Right lobe of liver (tissue), 6 donors: ENCODE measurements at regions not wholly inside any gene's neighbourhood (a gene's known extent, or its start where the extent isn't known, plus 50 kb on each side); places are given as distances from the start of the nearest gene placed in this dataset.

Source experiments
- ATAC-seq, 4 donors: fragments of 200-7000 bp; cut with Tn5 transposase; one replicate each; pipeline ENCODE4 v1.9.1; 2020; ENCODE audit warnings: mild to moderate bottlenecking in 4 of 4, moderate library complexity in 4 of 4
- DNase-seq, 3 donors: peaks; one replicate each; pipeline ENCODE4 v3.0.0-alpha.2; 2020
- H3K27ac ChIP-seq, 3 donors: fragments of 200-600 bp; one replicate each; pipeline ENCODE4 v1.8.0; 2022
- H3K27me3 ChIP-seq, 2 donors: fragments of 200-600 bp; one replicate each; pipeline ENCODE4 v1.8.0; 2022
- H3K36me3 ChIP-seq, 4 donors: fragments of 200-600 bp; sonication (generic) in 1 of 4; one replicate each; pipeline versions ENCODE4 v1.5.1 to v1.8.0; 2017 to 2022; ENCODE audit warnings: control low read depth in 1 of 4
- H3K4me1 ChIP-seq, 4 donors: fragments of 200-600 bp; sonication (generic) in 1 of 4; one replicate each; pipeline versions ENCODE4 v1.5.1 to v1.8.0; 2017 to 2022; ENCODE audit warnings: control low read depth in 1 of 4
- H3K4me3 ChIP-seq, 3 donors: fragments of 200-600 bp; one replicate each; pipeline ENCODE4 v1.8.0; 2022
- H3K9me3 ChIP-seq, 4 donors: fragments of 200-600 bp; sonication (generic) in 1 of 4; one replicate each; pipeline versions ENCODE4 v1.5.1 to v1.8.0; 2017 to 2022; ENCODE audit warnings: control low read depth in 1 of 4
- CTCF ChIP-seq, 4 donors: fragments of 200-600 bp in 3 of 4; fragments of 450-650 bp in 1 of 4; IDR thresholded peaks; one replicate each; pipeline versions ENCODE4 v1.5.1 to v1.8.0; 2016 to 2022; ENCODE audit warnings: antibody characterized with exemption in 4 of 4, mild to moderate bottlenecking in 2 of 4
- POLR2A ChIP-seq: fragments of 450-650 bp; IDR thresholded peaks from one replicate; pipeline ENCODE4 v1.6.1; 2017; ENCODE audit warnings: antibody characterized with exemption, mild to moderate bottlenecking
- WGBS: methylation state at CpG from one replicate; pipeline ENCODE4 v1.1.6; 2018; ENCODE audit warnings: low coverage, low lambda C conversion rate; ENCODE audit not compliant: insufficient coverage; ENCODE audit errors: missing lambda C conversion rate; 5-methylcytosine and 5-hydroxymethylcytosine counted together
- intact Hi-C, 2 donors: fragments of 100-400 bp; cut with DNase I; formaldehyde crosslinking; loops; one replicate each; pipeline versions ENCODE4 v1.11.2 to v1.14.1; 2022
- donor health status: DM: no; HTN: yes; CAD: no.
- donor health status: DM: no; HTN: no; CAD: no.
- donor health status: DM: no; HTN: no; CAD: no.
- donor health status: DM: no; HTN: yes; CAD: no.
- donor health status: DM: no; HTN: yes; CAD: no.

- H3K27ac ChIP-seq = no peak overlapping the region
- WGBS = 49% methylated on average over 3 of the region's 4 CpGs
- intact Hi-C loops = no loop called here
- TF ChIP-seq POLR2A (no peak), CTCF (IDR thresholded peaks at IDR 0.05) (no peak)
- ATAC-seq (no peak), DNase-seq (no peak)
- no peaks in the 10 kb centered on the region for H3K4me1 ChIP-seq
- no peaks in the 10 kb centered on the region for H3K9me3 ChIP-seq
- H3K27me3 ChIP-seq = no peaks in the 10 kb centered on the region
- no peak overlapping the region for H3K4me3 ChIP-seq
- no peaks in the 10 kb centered on the region for H3K36me3 ChIP-seq
Observed at GRCh38 chr17:33680472-33680871, 387.4 kb upstream of the ASIC2 start.

- Histone ChIP-seq H3K27me3 (no peaks in the 10 kb centered on the region), H3K36me3 (no peaks in the 10 kb centered on the region), H3K27ac (no peak overlapping the region), H3K4me1 (no peaks in the 10 kb centered on the region), H3K4me3 (no peak overlapping the region), H3K9me3 (no peaks in the 10 kb centered on the region)
- no peak for TF ChIP-seq CTCF (IDR thresholded peaks at IDR 0.05)
- no peak for TF ChIP-seq POLR2A
- intact Hi-C loops = no loop called here
- ATAC-seq (no peak), DNase-seq (no peak)
Observed at GRCh38 chr17:33682599-33682998, 389.5 kb upstream of the ASIC2 start.

- intact Hi-C loops = no loop called here
- ATAC-seq (no peak), DNase-seq (no peak)
- Histone ChIP-seq H3K27me3 (no peaks in the 10 kb centered on the region), H3K27ac (no peak overlapping the region), H3K4me1 (no peaks in the 10 kb centered on the region), H3K36me3 (no peaks in the 10 kb centered on the region), H3K4me3 (no peak overlapping the region), H3K9me3 (no peaks in the 10 kb centered on the region)
- WGBS = 60% methylated on average over 6 of the region's 6 CpGs
- no peak for TF ChIP-seq CTCF (IDR thresholded peaks at IDR 0.05)
- TF ChIP-seq POLR2A = no peak
Observed at GRCh38 chr17:33684735-33685134, 391.6 kb upstream of the ASIC2 start.

- no peaks in the 10 kb centered on the region for H3K36me3 ChIP-seq
- ATAC-seq (peak in 2 of 4 donors; percentile 17 to 23), DNase-seq (no peak)
- H3K4me1 ChIP-seq = no peaks in the 10 kb centered on the region
- TF ChIP-seq POLR2A (no peak), CTCF (IDR thresholded peaks at IDR 0.05) (peak in 3 of 4 donors; percentile 22 to 41 (median 28))
- WGBS = 78% methylated on average over 3 of the region's 4 CpGs
- intact Hi-C loops = no loop called here
- H3K27me3 ChIP-seq = no peaks in the 10 kb centered on the region
- no peak overlapping the region for H3K27ac ChIP-seq
- H3K9me3 ChIP-seq = no peaks in the 10 kb centered on the region
- no peak overlapping the region for H3K4me3 ChIP-seq
Observed at GRCh38 chr17:33686171-33686570, 393.1 kb upstream of the ASIC2 start.

GRCh38 chr17:33687831-33688230 is 394.7 kb upstream of the ASIC2 start:
- TF ChIP-seq POLR2A (no peak), CTCF (IDR thresholded peaks at IDR 0.05) (no peak)
- no peak for ATAC-seq
- Histone ChIP-seq H3K36me3 (no peaks in the 10 kb centered on the region), H3K27ac (no peak overlapping the region), H3K4me3 (no peak overlapping the region), H3K4me1 (no peaks in the 10 kb centered on the region), H3K27me3 (no peaks in the 10 kb centered on the region), H3K9me3 (no peaks in the 10 kb centered on the region)
- intact Hi-C loops = no loop called here
- DNase-seq = no peak
- WGBS = 37% methylated on average over 3 of the region's 3 CpGs
